GM12875 (cell line): ENCODE measurements at regions not wholly inside any gene's neighbourhood (a gene's known extent, or its start where the extent isn't known, plus 50 kb on each side); places are given as distances from the start of the nearest gene placed in this dataset.
"Not testable (repeated sequence)": the region's sequence is repeated elsewhere in the genome, so short reads cannot be mapped to it uniquely, and the experiment has no call there.

Experiments
- H3K4me3 ChIP-seq: one replicate; pipeline ENCODE4 v1.5.1; 2011; ENCODE audit warnings: low read depth, low read length, control low read depth
- CTCF ChIP-seq: IDR thresholded peaks from 2 replicates; pipeline ENCODE4 v1.5.1; 2011; ENCODE audit warnings: low read depth, mild to moderate bottlenecking, control low read depth, inconsistent platforms, low read length, moderate library complexity, borderline replicate concordance; ENCODE audit not compliant: insufficient read depth

- no peak for TF ChIP-seq CTCF
- no peak overlapping the region for H3K4me3 ChIP-seq
Observed at GRCh38 chr5:125976421-125977000, 446.7 kb upstream of the GRAMD2B start.

- H3K4me3 ChIP-seq, result no peak overlapping the region
- no peak for TF ChIP-seq CTCF
Observed at GRCh38 chr5:125978015-125978414, 445.2 kb upstream of the GRAMD2B start.

GRCh38 chr5:125979636-125980035 is 443.6 kb upstream of the GRAMD2B start:
- TF ChIP-seq CTCF, result no peak
- no peak overlapping the region for H3K4me3 ChIP-seq

- TF ChIP-seq CTCF, result no peak
Observed at GRCh38 chr5:125981016-125981415, 442.2 kb upstream of the GRAMD2B start.

GRCh38 chr5:125987677-125988255 is 435.4 kb upstream of the GRAMD2B start:
- no peak overlapping the region for H3K4me3 ChIP-seq
- no peak for TF ChIP-seq CTCF

More at GRCh38 chr5:125981016-125981415, 442.2 kb upstream of the GRAMD2B start:
- H3K4me3 ChIP-seq, result no peak overlapping the region

- no peak for TF ChIP-seq CTCF
- H3K4me3 ChIP-seq, result no peak overlapping the region
Observed at GRCh38 chr5:125992050-125992449, 431.2 kb upstream of the GRAMD2B start.

- H3K4me3 ChIP-seq, result not testable (repeated sequence)
Observed at GRCh38 chr5:125999271-126000030, 423.8 kb upstream of the GRAMD2B start.
